ENCODE measurements at regions not wholly inside any gene's neighbourhood (a gene's known extent, or its start where the extent isn't known, plus 50 kb on each side); places are given as distances from the start of the nearest gene placed in this dataset.

DNA sequence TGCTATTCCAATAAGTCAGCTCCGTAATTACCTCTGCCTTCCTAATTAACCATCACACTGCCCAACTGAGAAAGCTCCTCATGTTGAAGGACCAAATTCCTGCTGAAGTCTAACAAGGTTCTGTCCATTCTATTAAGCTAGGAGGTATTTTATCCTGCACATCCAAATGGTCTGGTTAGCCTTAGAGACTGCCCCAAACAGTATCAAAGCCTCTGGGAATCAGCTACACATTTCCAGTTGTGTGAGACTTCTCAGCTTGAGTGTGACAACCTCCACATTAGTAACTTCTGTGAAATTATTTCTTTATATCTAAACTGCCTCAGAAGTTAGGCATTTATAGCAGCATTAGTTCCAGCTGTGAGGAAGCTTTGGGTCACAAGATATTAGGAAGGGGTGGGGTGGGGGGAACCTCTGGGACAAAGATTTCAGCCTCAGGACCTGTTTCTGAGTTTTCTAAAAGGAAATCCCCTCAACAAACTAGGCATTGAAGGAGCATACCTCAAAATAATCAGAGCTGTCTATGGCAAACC is 150.5 kb upstream of the DUSP10 start:
- Mint-ChIP-seq H3K4me3 (no peak overlapping the region), H3K36me3 (ENCODE audit: insufficient read depth in 1 of 3, low read depth in 3 of 3) (no peaks in the 10 kb centered on the region), H3K9me3 (peaks cover 0 to 2% of the 10 kb centered on the region in 2 experiments; a peak in 1 of 5 replicates), H3K27me3 (ENCODE audit: low read depth) (no peaks in the 10 kb centered on the region), H3K27ac (no peak overlapping the region), H3K4me1 (peaks cover 3 to 7% of the 10 kb centered on the region in 2 experiments; a peak in 2 of 4 replicates)
- Histone ChIP-seq H4K5ac (ENCODE audit: insufficient read length, low read depth, low read length) (no peak overlapping the region), H2BK5ac (ENCODE audit: insufficient read length, low read length) (no peak overlapping the region), H3K56ac (ENCODE audit: insufficient read length, low read depth, low read length) (no peak overlapping the region), H2AK5ac (ENCODE audit: insufficient read length, low read length) (no peak overlapping the region), H2BK12ac (ENCODE audit: insufficient read length, low read depth, low read length) (no peak overlapping the region), H2BK120ac (ENCODE audit: low read depth, low read length, poor library complexity, severe bottlenecking) (no peak overlapping the region), H3K23ac (ENCODE audit: insufficient read length, low read depth, low read length) (no peak overlapping the region), H3K4me1 (ENCODE audit: insufficient read depth, low read length) (no peaks in the 10 kb centered on the region), H2BK15ac (ENCODE audit: low read depth, low read length) (no peak overlapping the region), H4K20me1 (ENCODE audit: control insufficient read depth, insufficient read depth, insufficient read length) (no peaks in the 10 kb centered on the region), H3K9me3 (ENCODE audit: control insufficient read depth, low read depth, low read length) (no peaks in the 10 kb centered on the region), H3K27ac (ENCODE audit: insufficient read length, low read depth, low read length) (no peak overlapping the region), H3K79me1 (ENCODE audit: insufficient read depth, low read depth, low read length, poor library complexity, severe bottlenecking) (no peaks in the 10 kb centered on the region), H3K79me2 (ENCODE audit: insufficient read depth, low read length) (no peaks in the 10 kb centered on the region), H3K9ac (ENCODE audit: extremely low read depth, insufficient read length, low read length) (no peak overlapping the region), H3K18ac (ENCODE audit: insufficient read length, low read depth, low read length) (no peak overlapping the region), H3T11ph (ENCODE audit: low read length) (no peak overlapping the region), H3K14ac (ENCODE audit: insufficient read depth, low read length) (no peak overlapping the region), H2BK20ac (ENCODE audit: low read depth, low read length, poor library complexity, severe bottlenecking) (no peak overlapping the region), H2AFZ (ENCODE audit: low read length) (no peak overlapping the region), H3K4ac (ENCODE audit: low read depth, low read length) (no peak overlapping the region), H4K8ac (replicated peaks; ENCODE audit: insufficient read length, low read depth, low read length) (no peak overlapping the region), H4K91ac (ENCODE audit: insufficient read length, low read depth, low read length) (no peak overlapping the region), H3K23me2 (ENCODE audit: insufficient read length, low read depth, low read length, poor library complexity, severe bottlenecking) (no peaks in the 10 kb centered on the region), H3K4me2 (ENCODE audit: insufficient read depth, insufficient read length, low read length) (no peak overlapping the region), H3K27me3 (ENCODE audit: insufficient read depth, low read length) (no peaks in the 10 kb centered on the region)
- no peak for DNase-seq
- no CpG with 5 or more reads among the region's 1 CpG for WGBS (ENCODE audit: extremely low coverage, insufficient read length, low lambda C conversion rate)
- TF ChIP-seq, protein P1, sequence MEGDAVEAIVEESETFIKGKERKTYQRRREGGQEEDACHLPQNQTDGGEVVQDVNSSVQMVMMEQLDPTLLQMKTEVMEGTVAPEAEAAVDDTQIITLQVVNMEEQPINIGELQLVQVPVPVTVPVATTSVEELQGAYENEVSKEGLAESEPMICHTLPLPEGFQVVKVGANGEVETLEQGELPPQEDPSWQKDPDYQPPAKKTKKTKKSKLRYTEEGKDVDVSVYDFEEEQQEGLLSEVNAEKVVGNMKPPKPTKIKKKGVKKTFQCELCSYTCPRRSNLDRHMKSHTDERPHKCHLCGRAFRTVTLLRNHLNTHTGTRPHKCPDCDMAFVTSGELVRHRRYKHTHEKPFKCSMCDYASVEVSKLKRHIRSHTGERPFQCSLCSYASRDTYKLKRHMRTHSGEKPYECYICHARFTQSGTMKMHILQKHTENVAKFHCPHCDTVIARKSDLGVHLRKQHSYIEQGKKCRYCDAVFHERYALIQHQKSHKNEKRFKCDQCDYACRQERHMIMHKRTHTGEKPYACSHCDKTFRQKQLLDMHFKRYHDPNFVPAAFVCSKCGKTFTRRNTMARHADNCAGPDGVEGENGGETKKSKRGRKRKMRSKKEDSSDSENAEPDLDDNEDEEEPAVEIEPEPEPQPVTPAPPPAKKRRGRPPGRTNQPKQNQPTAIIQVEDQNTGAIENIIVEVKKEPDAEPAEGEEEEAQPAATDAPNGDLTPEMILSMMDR (conservative IDR thresholded peaks at IDR 0.05), result no peak
